Calu3 (cell line): ENCODE measurements at regions not wholly inside any gene's neighbourhood (a gene's known extent, or its start where the extent isn't known, plus 50 kb on each side); places are given as distances from the start of the nearest gene placed in this dataset.

Experiments
- BruUV-seq: library from RNA; stranded (reverse); fragments of 400-500 nt; replicated peaks from 2 replicates; lab custom pipeline; 2021; lab: Mats Ljungman, UMichigan
- CTCF ChIA-PET: fragments of 300-600 bp; sonication (Branson Sonifier 250); formaldehyde crosslinking; loops from one replicate; lab custom pipeline; 2022; ENCODE audit warnings: antibody characterized with exemption; lab: Charles Lee
- DNase-seq: peaks from one replicate; pipeline ENCODE4 v3.0.0; 2022
- H3K27ac Mint-ChIP-seq: one replicate; pipeline ENCODE4 v1.8.0; 2022; ENCODE audit warnings: mixed read lengths; ENCODE audit not compliant: unreplicated experiment
- H3K27me3 Mint-ChIP-seq: one replicate; pipeline ENCODE4 v1.8.0; 2022; ENCODE audit warnings: mixed read lengths; ENCODE audit not compliant: unreplicated experiment
- H3K36me3 Mint-ChIP-seq: one replicate; pipeline ENCODE4 v1.8.0; 2022; ENCODE audit warnings: mild to moderate bottlenecking, moderate library complexity, mixed read lengths; ENCODE audit not compliant: insufficient read depth, unreplicated experiment
- H3K4me1 Mint-ChIP-seq: one replicate; pipeline ENCODE4 v1.8.0; 2022; ENCODE audit warnings: mild to moderate bottlenecking, low read depth, mixed read lengths; ENCODE audit not compliant: unreplicated experiment
- H3K4me3 Mint-ChIP-seq: one replicate; pipeline ENCODE4 v1.8.0; 2022; ENCODE audit warnings: mild to moderate bottlenecking, low read depth, moderate library complexity, mixed read lengths; ENCODE audit not compliant: unreplicated experiment
- H3K9me3 Mint-ChIP-seq: one replicate; pipeline ENCODE4 v1.8.0; 2022; ENCODE audit warnings: low read depth, mixed read lengths; ENCODE audit not compliant: unreplicated experiment
- CTCF ChIP-seq: fragments of 200-600 bp; IDR thresholded peaks from one replicate; pipeline ENCODE4 v1.8.0; 2022; ENCODE audit warnings: antibody characterized with exemption; ENCODE audit not compliant: unreplicated experiment
- intact Hi-C: fragments of 100-400 bp; cut with micrococcal nuclease; formaldehyde crosslinking; loops from one replicate; pipeline ENCODE4 v1.10.0; 2022; ENCODE audit not compliant: unreplicated experiment

- Mint-ChIP-seq H3K4me1 (no peaks in the 10 kb centered on the region), H3K4me3 (no peak overlapping the region), H3K27ac (no peak overlapping the region), H3K27me3 (no peaks in the 10 kb centered on the region), H3K9me3 (peaks cover 6% of the 10 kb centered on the region), H3K36me3 (no peaks in the 10 kb centered on the region)
- CTCF ChIA-PET, result no interaction called here
- no peak for TF ChIP-seq CTCF
- BruUV-seq, result no TSS peak
- intact Hi-C loops, result no loop called here
- no peak for DNase-seq
Observed at GRCh38 chr2:22340716-22341115, 1044.3 kb upstream of the KLHL29 start.

GRCh38 chr2:22347306-22347705 is 1037.7 kb upstream of the KLHL29 start:
- intact Hi-C loops, result no loop called here
- Mint-ChIP-seq H3K27ac (no peak overlapping the region), H3K4me1 (no peaks in the 10 kb centered on the region), H3K36me3 (no peaks in the 10 kb centered on the region), H3K9me3 (peaks cover 7% of the 10 kb centered on the region), H3K27me3 (no peaks in the 10 kb centered on the region), H3K4me3 (no peak overlapping the region)
- TF ChIP-seq CTCF, result no peak
- BruUV-seq, result no TSS peak
- no peak for DNase-seq
- CTCF ChIA-PET, result no interaction called here

- intact Hi-C loops, result no loop called here
- CTCF ChIA-PET, result no interaction called here
- H3K4me1 Mint-ChIP-seq, result no peaks in the 10 kb centered on the region
- TF ChIP-seq CTCF, result no peak
- no peaks in the 10 kb centered on the region for H3K36me3 Mint-ChIP-seq
- no peak for DNase-seq
- H3K9me3 Mint-ChIP-seq, result peaks cover 3% of the 10 kb centered on the region
- no peaks in the 10 kb centered on the region for H3K27me3 Mint-ChIP-seq
- H3K27ac Mint-ChIP-seq, result no peak overlapping the region
- no peak overlapping the region for H3K4me3 Mint-ChIP-seq
- BruUV-seq, result no TSS peak
Observed at GRCh38 chr2:22350621-22351020, 1034.4 kb upstream of the KLHL29 start.

- intact Hi-C loops, result no loop called here
- CTCF ChIA-PET, result no interaction called here
- peak; percentile 37 for DNase-seq
- Mint-ChIP-seq H3K27ac (no peak overlapping the region), H3K9me3 (no peaks in the 10 kb centered on the region), H3K27me3 (no peaks in the 10 kb centered on the region), H3K4me3 (no peak overlapping the region), H3K36me3 (no peaks in the 10 kb centered on the region), H3K4me1 (peaks cover 4% of the 10 kb centered on the region)
- TF ChIP-seq CTCF, result peak; percentile 80
- BruUV-seq, result no TSS peak
Observed at GRCh38 chr2:22355816-22356433, 1029.1 kb upstream of the KLHL29 start.
